ENCODE measurements at regions not wholly inside any gene's neighbourhood (a gene's known extent, or its start where the extent isn't known, plus 50 kb on each side); places are given as distances from the start of the nearest gene placed in this dataset.

DNA sequence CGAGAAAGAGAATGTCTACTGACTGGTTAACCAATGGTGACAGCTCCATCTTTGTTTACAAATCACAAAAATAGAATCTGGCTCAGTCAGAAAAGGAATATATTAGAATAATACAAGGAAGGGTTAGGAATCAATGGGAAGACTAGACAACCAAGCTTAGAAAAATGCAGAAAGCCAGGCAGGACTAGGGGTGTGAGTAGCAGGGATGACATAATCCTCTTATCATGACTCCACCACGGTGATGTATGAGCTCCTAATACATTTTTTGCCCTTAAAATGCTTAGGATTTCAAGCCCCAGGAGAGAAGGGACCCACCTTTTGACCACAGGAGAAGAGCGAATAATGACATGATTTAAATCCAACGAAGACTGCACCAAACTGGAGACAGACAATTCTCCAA lies 252.3 kb downstream of the CHD9NB start:
- no peak for TF ChIP-seq CTCF (conservative IDR thresholded peaks at IDR 0.05; ENCODE audit: low read length)
- TF ChIP-seq EZH2phosphoT487 (IDR thresholded peaks at IDR 0.05; ENCODE audit: borderline replicate concordance): no peak

All from Loucy (cell line).